Hematopoietic multipotent progenitor cell treated with erythropoietin and hydrocortisone succinate and interleukin-3 and kit ligand, for 17 days (in vitro differentiated cells): ENCODE measurements at regions not wholly inside any gene's neighbourhood (a gene's known extent, or its start where the extent isn't known, plus 50 kb on each side); places are given as distances from the start of the nearest gene placed in this dataset.
"Not testable (repeated sequence)": the region's sequence is repeated elsewhere in the genome, so short reads cannot be mapped to it uniquely, and the experiment has no call there.

ENCODE experiments used
- DNase-seq: peaks from one replicate; pipeline ENCODE4 v3.0.0-alpha.2; 2015; ENCODE audit warnings: low spot score

DNA sequence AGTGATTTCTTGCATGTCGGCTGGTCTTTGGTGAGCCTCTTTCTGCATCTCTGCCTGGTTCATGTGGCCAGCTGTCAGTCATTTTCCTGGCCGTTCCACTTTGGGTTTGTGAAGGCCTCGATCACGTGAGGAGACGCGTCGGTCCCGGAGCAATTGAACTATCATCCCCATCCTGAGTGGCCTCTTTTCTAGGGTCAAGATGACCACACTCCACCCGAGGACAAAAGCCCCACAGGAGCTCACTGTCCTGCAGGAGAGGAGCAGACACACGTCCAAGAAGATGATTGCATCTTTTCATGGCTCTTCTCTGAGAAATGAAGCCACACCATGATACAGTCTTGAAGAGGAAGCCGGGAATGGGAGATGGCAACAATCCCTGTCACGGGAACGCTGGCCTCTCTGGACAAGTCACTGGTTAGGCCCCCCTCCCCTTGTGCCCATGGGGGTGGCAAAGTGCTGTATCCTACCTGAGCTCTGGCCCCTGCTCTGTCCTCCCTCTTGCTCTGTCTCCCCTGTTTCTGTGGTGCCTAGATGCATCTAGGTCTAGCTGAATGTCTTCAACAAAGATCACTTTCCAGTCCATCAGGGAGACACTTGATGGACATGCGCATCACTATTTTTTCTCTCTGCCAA, 291.4 kb upstream of the ZNF337 start:
- DNase-seq = not testable (repeated sequence)

DNA sequence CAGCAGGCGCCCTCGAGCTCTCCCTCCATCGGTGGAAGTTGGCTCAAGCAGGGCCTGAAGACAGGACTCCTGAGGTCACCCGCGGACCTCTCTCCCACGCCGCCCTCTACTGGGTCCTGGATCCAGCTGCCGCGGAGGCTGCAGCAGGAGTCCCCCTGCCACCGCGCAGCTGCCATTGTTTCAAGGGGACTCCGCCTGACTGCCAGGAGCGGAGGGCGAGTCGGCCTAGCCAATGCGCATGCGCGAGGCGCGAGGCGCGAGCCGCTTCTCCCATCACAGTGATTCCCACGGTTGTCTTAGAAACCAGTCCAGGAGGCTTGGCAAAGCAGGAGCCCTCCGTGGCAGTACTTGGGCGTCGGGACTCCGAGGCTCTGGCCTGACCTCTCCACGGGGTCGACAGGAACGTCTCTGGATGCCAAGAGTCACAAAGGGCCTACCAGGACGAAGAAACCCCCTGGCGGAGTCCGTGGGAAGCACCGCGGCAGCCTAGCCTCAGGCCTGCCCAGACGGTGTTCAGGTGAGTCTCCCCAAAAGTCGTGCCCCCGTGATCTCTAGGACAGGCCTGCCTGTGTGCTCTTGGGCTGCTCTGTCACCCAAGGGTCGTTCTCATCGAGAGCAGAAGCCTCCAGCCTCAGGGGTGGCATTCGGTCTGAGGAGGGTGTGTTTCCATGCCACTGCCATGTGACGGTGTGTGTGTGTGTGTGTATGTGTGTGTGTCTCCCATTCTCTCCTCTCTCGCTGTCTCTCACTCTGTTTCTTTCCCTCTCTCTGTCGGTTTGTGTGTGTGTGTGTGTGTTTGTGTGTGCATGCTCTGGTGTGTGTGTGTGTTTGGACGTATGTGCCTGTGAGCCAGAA, 290.6 kb upstream of the ZNF337 start:
- DNase-seq = no peak

DNA sequence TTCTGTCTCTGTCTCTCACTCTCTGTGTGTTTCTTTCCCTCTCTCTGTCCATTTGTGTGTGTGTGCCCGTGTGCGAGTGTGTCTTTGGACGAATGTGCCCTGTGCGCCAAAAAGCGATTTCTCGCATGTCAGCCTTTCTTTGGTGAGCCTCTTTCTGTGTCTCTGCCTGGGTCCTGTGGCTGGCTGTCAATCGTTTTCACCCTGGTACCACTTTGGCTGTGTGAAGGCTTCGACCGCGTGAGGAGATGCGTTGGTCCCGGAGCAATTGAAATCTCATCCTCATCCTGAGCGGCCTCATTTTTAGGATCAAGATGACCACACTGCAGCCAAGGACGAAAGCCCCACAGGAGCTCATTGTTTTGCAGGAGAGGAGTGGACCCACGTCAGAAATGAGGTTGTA, 288.9 kb upstream of the ZNF337 start:
- no peak for DNase-seq

DNA sequence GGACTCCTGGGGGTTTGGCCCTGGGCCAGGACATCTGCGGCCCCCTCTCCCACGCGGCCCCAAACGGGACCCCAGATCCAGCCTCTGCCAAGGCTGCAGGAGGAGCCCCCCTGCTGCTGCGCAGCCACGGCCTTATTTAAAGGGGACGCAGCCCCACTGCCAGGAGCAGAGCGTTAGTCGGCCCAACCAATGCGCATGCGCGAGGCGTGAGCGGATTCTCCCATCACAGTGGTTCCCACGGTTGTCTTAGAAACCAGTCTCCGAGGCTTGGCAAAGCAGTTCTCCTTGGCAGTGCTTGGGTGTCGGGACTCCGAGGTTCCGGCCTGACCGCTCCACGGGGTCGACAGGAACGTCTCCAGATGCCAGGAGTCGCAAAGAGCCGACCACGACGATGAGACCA, 288.3 kb upstream of the ZNF337 start:
- DNase-seq = no peak

DNA sequence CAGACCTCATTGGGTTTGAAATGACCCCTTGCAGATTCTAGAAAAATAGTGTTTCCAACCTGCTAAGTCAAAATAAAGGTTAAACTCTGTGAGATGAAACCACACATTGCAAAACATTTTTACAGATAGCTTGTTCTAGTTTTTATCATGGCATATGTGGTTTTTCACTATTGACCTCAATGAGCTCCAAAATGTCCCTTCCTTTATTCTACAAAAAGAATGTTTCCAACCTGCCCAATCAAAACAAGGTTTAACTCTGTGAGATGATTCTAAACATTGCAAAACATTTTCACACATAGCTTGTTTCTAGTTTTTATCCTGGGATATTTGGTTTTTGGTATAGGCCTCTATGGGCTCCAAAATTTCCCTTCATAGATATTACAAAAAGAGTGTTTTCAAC, 286.0 kb upstream of the ZNF337 start:
- DNase-seq = not testable (repeated sequence)

DNA sequence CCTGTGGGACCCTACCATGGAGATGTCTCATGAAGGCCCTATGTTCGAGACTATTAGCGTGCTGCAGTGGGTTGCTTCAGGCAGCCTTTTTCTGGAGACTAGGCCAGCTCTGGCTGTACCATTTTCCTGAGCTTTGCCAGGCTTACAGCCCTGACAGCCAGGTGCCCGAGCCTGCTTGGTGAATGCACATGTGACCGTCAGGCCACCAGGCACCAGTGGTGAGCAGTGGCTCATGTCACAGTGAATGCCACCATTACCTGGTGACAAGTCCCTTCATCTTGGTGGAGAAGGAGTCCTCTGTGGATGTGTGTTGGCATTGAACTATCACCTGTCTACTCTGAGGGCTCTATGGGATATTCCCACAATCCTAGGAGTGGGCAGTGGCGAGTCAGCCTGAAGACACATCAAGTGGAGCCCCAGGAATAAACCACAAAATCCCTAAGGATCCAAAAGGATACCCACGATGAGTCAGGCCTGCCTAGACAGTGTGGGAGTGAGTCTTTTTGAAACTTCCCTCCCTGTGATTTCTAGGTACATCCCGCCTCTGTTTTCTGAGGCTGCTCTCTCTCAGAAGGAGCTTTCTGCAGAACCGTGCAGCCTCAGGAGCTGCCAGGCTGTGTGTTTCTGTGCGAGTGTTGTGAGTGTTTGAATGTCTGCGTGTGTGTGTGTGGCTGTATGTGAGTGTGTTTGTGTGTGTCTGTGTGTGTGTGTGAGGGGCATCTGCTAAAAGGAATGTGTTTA, 282.0 kb upstream of the ZNF337 start:
- not testable (repeated sequence) for DNase-seq

DNA sequence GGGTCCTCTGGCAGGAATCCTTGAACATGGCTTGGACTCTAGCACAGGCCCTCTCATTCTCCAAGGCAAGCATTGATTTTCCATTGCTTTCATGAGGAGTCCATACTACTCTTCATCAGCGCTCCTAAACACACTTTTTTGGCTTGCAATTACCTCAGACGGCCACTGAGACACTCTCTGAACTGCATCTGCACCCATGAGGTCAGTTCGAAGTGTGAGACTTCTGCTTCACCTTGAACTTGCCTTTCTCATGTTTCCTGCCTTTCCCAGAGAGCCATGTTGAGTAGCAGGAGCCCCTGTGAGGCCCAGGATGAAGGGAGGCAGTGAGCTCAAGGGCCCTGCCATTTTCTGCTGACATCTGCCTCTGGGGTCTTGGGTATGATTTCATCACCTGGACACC, 279.2 kb upstream of the ZNF337 start:
- not testable (repeated sequence) for DNase-seq

DNA sequence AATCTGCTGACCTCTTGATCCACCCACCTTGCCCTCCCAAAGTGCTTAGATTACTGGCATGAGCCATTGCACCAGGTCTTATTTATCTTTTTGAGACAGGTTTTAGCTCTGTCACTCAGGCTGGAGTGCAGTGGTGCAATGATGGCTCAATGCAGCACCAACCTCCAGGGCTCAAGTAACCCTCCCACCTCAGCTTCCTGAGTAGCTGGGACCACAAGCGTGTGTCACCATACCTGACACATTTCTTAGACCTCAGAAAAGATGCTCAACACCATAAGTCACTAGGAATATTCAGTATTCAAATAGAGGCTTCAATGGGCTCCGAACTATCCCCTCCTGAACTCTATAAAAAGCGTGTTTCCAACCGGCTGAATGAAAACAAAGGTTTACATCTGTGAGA, 268.6 kb upstream of the ZNF337 start:
- DNase-seq = not testable (repeated sequence)

DNA sequence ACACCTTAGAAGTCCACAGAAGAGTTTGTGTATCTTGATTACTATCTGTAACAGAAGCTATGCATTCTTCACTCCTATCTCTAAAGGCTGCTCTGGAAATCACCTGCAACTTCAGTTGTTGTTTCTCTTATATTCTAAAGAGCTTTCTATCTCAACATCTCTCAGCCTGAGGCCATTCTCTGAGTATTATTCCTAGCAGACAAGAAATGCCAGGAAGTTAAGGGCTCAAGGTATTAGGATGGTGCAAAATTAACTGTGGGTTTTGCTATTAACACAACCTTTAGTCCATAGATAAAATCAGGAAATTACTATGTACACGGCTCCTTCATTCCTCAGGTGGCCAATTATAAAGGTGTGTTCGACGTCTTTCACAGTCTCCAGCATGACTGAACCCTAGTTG, 257.2 kb upstream of the ZNF337 start:
- not testable (repeated sequence) for DNase-seq

DNA sequence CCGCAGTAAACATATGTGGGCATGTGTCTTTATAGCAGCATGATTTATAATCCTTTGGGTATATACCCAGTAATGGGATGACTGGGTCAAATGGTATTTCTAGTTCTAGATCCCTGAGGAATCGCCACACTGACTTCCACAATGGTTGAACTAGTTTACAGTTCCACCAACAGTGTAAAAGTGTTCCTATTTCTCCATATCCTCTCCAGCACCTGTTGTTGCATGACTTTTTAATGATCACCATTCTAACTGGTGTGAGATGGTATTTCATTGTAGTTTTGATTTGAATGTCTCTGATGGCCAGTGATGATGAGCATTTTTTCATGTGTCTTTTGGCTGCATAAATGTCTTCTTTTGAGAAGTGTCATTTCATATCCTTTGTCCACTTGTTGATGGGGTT, 238.6 kb upstream of the ZNF337 start:
- DNase-seq = not testable (repeated sequence)

DNA sequence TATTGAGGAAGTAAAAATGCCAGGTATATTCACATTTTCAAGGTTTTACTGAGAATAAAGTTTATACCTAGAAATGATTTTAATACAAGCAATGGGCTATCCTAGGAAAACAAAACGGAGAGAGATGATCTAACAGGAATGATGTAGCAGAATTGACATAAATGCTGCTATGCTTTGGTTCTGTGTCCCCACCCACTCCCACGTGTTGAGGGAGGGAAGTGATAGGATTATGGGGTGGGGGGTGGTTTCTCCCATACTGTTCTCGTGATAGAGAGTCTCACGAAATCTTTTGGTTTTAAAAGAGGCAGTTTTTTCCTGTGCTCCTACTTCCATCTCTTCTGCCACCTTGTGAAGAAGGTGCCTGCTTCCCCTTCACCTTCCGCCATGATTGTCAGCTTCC, 236.2 kb upstream of the ZNF337 start:
- not testable (repeated sequence) for DNase-seq

DNA sequence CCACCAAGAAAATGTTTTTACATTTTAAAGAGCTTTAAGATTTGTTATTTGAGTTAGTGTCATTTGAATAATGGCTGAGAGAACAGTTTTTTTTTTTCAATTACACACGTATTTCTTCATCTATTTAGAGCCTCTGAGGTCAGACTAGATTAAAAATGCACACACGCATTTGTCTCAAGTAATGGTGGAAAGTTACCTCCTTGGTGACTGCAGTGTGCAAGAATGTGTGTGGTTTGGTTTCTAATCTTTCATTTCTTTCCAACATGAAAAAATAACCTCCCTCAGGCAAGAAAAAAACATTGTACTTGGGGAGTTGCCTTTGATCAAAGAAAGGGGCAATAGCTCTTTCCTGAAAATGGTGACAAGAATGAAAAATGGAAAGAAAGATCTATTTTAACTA, 235.5 kb upstream of the ZNF337 start:
- DNase-seq = not testable (repeated sequence)

DNA sequence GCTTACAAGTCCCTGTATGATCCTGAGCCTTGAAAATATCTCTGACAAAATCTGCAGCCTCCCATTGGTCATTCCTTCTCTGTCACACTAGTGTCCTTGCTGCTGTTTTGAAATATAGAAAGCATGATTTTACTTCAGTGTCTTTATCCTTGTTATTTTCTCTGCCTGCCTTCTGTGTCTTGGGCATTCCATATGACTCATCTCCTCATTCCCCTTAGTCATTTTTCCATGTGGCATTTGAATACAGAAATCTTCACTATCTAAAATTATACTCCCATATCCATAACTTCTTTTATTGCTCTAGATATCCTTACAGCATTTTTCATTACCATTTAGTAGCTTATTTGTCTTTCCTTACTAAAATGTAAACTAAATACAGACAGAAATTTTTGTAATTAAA, 205.7 kb upstream of the ZNF337 start:
- not testable (repeated sequence) for DNase-seq

DNA sequence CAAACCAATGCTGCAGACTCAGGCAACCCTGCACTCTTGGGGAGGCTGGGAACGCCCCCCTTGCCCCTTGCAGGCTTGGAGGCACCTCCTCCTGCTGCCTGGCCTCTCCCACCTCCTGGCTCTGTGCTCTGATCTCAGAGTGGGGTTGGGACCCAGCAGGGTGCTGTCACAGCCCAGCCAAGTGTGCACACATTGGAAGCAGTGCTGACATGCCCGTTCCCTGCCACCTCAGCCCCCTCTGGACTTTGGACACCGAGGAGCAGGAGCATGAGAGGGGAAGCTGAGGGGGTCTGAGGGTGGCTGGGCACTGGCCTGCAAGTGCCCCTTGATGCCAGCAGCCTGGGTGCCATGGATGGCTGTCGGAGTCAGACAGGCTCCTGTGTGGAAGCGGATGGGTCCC, 202.0 kb upstream of the ZNF337 start:
- DNase-seq = not testable (repeated sequence)

DNA sequence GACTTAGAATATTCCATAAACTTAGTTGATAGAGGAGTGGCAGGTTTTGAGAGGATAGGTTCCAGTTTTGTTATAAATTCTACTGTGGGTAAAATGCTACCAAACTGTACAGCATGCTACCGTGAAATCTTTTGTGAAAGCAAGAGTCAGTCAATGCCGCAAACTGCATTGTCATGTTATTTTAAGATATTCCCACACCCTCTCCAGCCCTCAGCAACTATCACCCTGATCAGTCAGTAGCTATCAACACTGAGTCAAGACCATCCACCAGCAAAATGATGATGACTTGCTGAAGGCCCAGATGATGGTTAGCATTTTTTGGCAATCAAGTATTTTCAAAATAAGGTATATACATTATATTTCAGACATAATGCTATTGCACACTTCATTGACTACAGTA, 182.4 kb upstream of the ZNF337 start:
- DNase-seq = not testable (repeated sequence)

DNA sequence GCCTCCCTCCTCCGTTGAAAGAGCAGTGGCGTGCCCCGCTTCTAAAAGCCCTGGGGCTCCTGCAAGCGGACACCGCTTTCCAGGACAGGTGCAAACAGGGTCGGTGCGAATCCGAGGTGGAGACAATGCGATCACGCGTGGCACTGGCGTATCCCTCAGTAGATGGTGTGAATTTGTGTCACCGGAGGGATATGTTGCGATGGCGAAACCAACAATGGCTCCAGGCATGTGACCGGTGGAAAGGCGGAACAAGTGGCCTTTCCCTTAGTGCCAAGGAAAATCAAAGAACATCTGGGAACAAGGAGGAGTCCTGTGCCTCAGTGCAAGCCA, 172.0 kb upstream of the ZNF337 start:
- DNase-seq = not testable (repeated sequence)

DNA sequence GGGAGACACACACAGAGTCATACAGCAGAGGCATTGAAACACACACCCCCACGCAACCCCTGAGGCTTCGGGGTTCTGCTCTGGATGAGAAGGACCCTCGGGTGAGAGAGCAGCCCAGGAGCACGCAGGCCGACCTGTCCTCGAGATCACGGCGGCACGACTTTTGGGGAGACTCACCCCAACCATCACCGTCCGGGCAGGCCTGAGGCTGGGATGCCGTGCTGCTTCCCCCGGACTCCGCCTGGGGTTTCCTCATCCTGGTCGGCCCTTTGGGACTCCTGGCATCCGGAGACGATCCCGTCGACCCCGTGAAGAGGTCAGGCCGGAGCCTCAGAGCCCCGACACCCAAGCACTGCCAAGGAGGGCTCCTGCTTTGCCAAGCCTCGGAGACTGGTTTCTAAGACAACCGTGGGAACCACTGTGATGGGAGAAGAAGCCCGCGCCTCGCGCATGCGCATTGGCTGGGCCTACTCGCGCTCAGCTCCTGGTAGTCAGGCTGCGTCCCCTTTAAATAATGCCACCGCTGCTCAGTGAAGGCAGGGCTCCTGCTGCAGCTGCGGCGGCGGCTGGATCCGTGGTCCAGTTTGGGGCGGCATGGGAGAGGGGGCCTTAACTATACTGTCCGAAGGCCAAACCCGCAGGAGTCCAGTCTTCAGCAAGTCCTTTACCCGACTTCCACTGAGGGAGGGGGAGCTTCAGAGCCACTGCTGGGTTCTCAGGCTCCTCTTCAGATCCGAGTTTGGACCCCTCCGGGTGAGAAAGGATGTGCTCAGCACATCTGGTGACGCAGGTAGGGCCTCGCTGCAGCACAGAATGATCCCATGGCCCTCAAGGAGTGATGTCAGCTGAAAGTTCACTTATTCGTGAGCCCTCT, 171.4 kb upstream of the ZNF337 start:
- no peak for DNase-seq

DNA sequence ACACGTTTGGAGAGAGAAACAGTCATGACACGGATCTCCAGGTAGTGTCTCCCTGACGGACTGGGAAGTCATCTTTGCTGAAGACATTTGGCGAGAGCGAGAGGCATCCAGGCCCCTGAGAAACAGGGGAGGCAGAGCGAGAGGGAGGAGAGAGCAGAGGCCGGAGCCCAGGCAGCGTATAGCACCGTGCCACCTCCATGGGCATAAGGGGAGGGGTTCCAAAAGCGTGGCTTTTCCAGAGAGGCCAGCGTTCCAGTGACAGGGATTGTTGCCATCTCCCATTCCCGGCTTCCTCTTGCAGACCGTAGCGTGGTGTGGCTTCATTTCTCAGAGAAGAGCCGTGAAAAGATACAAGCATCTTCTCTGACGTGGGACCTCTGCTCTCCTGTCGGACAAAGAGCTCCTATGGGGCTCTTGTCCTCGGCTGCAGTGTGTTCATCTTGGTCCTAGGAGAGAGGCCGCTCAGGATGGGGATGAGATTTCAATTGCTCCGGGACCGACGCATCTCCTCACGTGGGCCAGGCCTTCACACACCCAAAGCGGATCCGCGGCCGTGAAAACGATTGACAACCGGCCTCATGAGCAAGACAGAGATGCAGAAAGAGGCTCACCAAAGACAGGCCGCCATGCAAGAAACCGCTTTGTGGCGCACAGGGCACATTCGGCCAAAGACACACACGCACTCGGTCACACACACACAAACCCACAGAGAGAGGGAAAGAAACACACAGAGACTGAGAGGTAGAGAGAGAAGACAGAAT, 170.5 kb upstream of the ZNF337 start:
- not testable (repeated sequence) for DNase-seq

DNA sequence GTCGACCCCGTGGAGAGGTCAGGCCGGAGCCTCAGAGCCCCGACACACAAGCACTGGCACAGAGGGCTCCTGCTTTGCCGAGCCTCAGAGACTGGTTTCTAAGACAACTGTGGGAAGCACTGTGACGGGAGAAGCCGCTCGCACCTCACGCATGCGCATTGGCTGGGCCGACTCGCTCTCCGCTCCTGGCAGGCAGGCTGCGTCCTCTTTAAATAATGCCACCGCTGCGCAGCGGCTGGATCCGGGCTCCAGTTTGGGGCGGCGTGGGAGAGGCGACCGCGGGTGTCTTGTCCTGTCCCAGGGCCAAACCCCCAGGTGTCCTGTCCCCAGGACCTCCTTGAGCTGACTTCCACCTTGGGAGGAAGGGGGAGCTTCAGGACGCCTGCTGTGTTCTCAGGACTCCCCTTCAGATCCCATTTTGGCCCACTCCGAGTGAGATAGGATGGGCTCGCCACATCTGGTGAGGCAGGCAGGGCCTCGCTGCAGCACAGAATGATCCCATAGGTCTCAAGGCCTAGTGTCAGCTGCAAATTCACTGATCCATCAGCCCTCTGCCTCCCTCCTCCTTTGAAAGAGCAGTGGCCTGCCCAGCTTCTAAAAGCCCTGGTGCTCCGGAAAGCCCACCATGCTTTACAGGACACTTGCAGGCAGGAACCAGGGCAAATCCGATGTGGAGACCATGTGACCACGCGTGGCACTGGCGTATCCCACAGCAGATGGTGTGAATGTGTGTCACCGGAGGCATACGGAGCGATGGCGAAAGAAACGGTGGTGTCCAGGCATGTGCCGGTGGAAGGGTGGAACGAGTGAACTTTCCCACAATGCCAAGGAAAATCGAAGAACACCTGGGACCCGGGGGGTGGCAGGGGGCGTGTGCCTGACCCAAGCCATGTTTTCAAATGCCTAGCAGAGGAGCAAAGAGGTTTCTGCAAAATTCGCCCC, 169.3 kb upstream of the ZNF337 start:
- DNase-seq = no peak
